ENCODE measurements at regions not wholly inside any gene's neighbourhood (a gene's known extent, or its start where the extent isn't known, plus 50 kb on each side); places are given as distances from the start of the nearest gene placed in this dataset.

DNA sequence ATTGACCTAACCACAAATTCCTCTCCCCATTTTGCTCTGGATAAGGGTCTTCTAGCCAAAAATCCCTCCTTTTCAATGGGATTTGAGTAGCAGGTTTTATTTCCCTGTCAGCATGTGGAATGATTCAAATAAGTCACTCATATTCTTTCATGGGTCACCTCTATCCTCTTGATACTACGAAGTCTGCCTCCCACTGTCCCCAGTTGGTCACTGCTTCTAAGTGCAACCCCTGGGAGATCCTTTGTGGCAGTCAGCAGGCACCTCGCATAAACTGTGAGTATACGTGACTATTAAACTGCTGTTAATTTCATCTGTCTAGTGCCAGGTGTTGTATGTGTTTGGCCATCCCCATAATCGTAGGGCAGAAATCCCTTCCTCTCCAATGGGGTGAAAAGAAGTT is 1667.9 kb upstream of the PCDH7 start:
- DNase-seq (ENCODE audit: low read depth), result no peak
- H3K4me3 ChIP-seq (ENCODE audit: low read depth, low read length), result no peak overlapping the region
- TF ChIP-seq, protein P1, sequence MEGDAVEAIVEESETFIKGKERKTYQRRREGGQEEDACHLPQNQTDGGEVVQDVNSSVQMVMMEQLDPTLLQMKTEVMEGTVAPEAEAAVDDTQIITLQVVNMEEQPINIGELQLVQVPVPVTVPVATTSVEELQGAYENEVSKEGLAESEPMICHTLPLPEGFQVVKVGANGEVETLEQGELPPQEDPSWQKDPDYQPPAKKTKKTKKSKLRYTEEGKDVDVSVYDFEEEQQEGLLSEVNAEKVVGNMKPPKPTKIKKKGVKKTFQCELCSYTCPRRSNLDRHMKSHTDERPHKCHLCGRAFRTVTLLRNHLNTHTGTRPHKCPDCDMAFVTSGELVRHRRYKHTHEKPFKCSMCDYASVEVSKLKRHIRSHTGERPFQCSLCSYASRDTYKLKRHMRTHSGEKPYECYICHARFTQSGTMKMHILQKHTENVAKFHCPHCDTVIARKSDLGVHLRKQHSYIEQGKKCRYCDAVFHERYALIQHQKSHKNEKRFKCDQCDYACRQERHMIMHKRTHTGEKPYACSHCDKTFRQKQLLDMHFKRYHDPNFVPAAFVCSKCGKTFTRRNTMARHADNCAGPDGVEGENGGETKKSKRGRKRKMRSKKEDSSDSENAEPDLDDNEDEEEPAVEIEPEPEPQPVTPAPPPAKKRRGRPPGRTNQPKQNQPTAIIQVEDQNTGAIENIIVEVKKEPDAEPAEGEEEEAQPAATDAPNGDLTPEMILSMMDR (IDR thresholded peaks at IDR 0.05; ENCODE audit: insufficient read depth, low read length), result no peak

DNA sequence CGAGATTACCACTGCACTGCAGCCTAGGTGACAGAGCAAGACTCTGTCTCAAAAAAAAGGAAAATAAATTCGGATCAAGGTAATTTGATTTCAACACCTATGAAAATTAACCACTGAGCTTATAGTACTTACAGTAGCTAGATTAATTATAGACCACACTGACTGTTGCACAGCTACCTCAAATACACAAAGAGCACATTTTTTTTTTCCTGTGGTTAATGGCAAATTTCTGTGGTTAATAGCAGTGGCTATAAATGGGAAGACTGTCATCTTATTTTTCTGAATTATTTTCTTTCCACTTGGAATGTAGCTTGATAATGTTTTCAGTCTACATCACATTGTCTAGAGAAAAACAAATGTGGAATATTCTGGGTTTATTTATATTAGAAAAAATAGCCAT is 1661.6 kb upstream of the PCDH7 start:
- no peak for DNase-seq (ENCODE audit: low read depth)
- TF ChIP-seq, protein P1 (IDR thresholded peaks at IDR 0.05; ENCODE audit: insufficient read depth, low read length), result no peak

DNA sequence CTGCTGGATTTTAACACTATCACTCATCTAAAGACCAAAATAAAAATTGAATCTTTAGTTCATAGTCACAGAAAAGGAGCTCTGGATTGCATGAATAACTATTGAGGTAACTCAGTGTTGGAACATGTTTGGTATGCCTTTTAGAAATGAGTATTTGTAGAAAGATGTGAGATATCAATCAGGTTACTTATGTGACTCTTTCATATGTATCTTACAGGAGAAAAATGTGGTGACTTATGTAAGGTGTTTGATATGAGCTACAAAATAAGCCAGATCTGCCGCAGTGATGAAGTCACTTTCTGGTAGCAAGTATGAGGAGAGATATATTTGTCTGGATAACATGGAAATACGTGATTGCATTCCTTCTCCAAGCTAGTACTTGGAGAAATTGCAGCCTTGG is 1653.3 kb upstream of the PCDH7 start:
- TF ChIP-seq, protein P1 (IDR thresholded peaks at IDR 0.05; ENCODE audit: insufficient read depth, low read length), result no peak
- DNase-seq (ENCODE audit: low read depth), result peak; percentile 56
- H3K4me3 ChIP-seq (ENCODE audit: low read depth, low read length), result no peak overlapping the region

More for the DNA sequence above, 1661.6 kb upstream of the PCDH7 start:
- H3K4me3 ChIP-seq (ENCODE audit: low read depth, low read length), result no peak overlapping the region

DNA sequence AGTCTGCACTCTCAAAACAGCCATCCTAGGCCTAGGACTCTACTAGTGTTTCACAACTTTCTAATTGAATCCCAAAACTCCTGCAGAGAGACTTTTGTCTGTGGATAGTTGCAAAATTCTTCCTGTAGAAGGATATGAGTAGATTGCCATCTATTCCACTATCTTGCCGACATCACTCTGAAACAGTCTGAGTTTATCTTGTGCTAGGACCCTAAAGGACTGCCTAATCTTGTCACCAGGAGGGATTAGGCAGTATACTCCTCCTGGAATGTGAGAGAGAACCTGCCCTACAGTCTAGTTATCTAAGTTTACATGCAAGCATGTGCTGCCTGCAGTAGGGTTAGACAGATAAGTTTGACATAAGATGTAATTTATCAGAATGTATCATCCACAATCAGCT is 1646.6 kb upstream of the PCDH7 start:
- DNase-seq (ENCODE audit: low read depth), result no peak
- TF ChIP-seq, protein P1 (IDR thresholded peaks at IDR 0.05; ENCODE audit: insufficient read depth, low read length), result no peak
- H3K4me3 ChIP-seq (ENCODE audit: low read depth, low read length), result no peak overlapping the region

DNA sequence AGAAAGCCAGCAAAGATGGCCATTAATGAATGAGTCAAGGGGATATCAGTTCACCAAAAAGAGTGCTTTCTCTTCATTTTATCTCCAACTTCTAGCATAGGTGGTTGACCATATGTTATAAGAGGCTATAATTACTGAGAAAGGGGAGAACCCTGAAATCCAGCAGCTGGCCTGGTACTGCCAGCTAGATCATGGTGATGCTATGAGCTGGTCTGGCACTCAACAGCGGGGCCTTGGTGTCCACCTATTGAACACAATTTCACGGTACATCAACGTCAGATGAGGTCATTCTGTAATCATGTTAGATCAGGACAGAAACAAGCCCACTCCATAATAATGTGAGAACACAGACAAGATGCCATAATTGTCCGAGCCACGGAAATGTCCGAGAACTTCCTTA is 1644.8 kb upstream of the PCDH7 start:
- H3K4me3 ChIP-seq (ENCODE audit: low read depth, low read length), result no peak overlapping the region
- no peak for DNase-seq (ENCODE audit: low read depth)
- TF ChIP-seq, protein P1 (IDR thresholded peaks at IDR 0.05; ENCODE audit: insufficient read depth, low read length), result no peak

DNA sequence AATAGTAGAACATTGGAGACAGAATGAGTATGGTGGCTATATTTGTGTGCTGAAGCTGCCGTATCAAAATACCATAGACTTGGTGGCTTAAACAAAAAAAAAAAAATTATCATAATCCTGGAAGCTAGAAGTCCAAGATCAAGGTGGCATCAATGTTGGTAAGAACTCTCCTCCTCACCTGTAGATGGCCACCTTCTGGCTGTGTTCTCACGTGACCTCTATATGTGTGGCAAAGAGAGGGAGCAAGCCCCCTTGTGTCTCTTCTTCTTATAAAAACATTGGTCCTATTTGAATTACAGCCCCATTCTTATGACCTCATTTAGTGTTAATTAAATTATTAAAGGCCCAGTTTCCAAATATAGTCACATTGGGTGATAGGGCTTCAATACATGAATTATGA is 1640.9 kb upstream of the PCDH7 start:
- TF ChIP-seq, protein P1 (IDR thresholded peaks at IDR 0.05; ENCODE audit: insufficient read depth, low read length), result no peak
- no peak for DNase-seq (ENCODE audit: low read depth)

DNA sequence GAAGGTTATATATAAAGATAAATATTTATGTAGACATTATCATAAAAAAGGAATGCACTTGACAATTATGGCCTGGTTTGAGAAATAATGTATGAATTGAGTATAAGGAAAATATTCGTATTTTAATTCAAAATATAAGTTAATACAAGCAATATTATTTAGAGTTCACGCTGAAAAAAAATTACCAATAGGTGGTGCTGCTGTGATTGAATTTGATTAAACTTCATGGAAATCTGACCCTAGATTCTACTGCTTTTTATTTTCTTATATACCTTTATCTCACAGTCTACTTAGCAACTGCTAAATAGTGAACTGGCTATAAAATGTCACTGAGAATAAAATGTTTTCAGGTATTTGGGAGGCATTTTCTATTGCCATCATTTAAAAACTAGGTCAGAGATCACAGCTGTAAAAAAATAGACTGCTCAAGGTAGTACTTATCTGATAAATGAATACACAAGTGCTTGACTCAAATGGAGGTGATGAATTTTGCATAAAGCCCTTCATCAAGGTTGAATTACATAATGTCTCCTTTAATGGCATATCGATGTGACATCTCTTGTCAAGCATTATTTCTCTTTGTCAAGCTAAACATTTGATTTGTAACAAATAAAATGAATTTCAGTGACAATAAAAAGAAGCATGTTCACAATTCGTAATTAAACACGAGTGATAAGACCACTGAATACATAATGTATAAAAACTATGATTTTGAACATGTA is 1638.8 kb upstream of the PCDH7 start:
- peak; percentile 14 for DNase-seq (ENCODE audit: low read depth)
- TF ChIP-seq, protein P1 (IDR thresholded peaks at IDR 0.05; ENCODE audit: insufficient read depth, low read length), result no peak
- no peak overlapping the region for H3K4me3 ChIP-seq (ENCODE audit: low read depth, low read length)

More for the DNA sequence above, 1640.9 kb upstream of the PCDH7 start:
- no peak overlapping the region for H3K4me3 ChIP-seq (ENCODE audit: low read depth, low read length)

All from fibroblast of the aortic adventitia (primary cell).